HTR-8/SVneo (cell line): ENCODE measurements at regions not wholly inside any gene's neighbourhood (a gene's known extent, or its start where the extent isn't known, plus 50 kb on each side); places are given as distances from the start of the nearest gene placed in this dataset.

Source experiments
- DNase-seq: peaks from one replicate; pipeline ENCODE4 v3.0.0; 2011; ENCODE audit warnings: low spot score, mixed read lengths; ENCODE audit not compliant: insufficient read length
- FAIRE-seq: peaks from 2 replicates; lab custom pipeline; 2011; peaks lifted over from hg19 to GRCh38; lab: Jason Lieb, UNC

DNA sequence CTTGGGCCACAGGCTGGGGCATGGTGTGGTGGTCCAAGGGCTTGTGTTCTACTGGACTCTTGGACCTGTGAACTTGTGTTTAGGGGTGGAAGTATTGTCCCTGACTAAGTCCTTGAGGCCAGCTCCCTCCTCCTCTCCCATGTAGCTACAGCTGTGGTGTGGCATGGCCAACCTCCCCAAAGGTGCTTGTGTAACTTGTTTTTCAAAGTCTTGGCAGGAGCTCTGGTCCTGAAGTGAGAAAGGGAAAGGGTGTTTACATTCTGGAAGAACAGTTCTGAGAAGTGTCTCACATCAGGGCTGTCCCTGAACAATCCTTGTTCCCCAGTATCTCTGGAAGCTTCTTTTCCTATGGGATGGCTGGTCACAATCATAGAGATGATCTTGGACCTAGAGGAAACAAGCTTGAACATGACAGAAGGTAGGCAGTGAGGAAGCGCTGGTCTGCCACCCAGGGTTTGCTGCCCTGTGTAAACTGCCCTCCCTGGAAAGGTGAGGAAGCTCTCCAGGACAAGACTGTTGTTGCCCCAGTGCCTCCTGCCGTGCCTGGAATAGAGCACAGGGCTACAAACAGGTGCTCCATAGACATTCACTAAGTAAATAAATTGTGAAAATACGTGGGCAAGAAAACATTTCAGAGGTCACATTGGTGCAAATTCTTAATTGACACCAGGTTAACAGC is 64.6 kb upstream of the KLF9 start:
- FAIRE-seq (no peak), DNase-seq (no peak)

DNA sequence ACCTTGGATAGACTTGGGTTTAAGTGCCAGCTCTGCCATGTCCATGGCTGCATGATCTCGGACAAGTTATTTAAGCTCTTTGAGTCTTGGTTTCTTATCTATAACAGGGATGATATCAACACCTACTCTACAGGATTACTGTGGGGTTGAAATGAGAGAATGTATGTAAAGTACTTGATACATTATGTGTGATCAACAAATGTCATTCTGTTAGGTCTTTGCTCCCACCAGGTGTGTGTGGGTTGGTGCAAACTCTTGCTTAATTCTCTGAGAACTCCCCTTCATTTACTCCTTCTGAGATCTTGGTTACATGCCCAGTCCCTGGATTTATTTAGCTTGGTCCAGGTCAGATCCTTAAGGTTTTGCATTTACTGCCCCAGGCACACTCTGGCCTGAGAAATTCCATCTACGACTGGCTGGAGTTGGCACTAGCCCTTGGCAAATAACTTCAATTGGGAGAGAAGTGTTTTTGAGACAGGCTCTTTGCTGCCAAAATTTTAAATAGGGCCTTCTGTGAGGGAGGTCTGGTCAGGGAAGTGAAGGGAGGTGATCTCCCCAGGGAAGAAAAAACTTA is 63.5 kb upstream of the KLF9 start:
- DNase-seq (no peak), FAIRE-seq (no peak)

DNA sequence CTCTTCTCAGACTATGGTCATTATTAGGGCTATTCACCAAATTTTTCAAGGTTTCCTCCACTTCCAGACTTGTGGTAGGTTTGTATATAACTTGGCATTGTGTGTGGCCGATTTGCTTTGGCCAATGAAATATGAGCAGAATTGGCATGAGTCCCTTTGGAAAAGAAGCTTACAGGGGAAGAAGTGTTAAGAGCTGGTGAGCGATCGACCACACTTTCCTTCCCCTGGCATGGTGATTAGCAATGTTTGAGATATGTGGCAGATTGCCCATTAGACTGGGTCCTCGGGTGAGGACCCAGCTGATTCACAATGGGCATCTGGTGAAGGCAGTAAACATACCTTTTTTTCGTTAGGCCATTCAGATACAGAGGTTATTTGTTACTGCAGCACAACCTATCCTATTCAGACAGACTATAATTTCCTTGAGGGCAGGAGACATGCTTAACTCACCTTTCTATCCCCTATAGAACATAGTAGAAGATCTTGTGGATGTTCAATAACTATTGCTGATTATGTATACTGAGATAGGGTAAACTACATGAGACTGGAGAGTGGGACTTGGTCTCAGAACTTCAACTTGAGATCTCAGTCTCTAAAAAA is 62.8 kb upstream of the KLF9 start:
- FAIRE-seq (no peak), DNase-seq (no peak)

DNA sequence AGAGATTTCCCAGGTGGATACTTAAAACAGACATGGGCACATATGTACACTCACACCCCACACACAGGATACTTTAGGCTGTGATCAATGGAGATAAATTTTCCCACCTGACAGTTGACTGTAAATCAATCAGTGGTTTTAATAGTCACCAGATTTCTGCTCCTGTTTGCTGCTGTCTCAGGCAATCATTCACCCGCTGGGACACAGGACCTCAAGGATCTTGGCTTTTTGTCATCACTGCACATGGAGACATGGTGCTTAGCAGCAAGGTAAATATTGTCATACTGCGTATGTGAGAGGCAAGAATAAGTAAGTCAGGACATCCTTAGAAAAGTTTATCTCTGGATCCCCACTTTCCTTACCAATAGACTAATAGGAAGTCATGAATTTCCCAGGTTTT is 60.8 kb upstream of the KLF9 start:
- no peak for FAIRE-seq
- DNase-seq = no peak

DNA sequence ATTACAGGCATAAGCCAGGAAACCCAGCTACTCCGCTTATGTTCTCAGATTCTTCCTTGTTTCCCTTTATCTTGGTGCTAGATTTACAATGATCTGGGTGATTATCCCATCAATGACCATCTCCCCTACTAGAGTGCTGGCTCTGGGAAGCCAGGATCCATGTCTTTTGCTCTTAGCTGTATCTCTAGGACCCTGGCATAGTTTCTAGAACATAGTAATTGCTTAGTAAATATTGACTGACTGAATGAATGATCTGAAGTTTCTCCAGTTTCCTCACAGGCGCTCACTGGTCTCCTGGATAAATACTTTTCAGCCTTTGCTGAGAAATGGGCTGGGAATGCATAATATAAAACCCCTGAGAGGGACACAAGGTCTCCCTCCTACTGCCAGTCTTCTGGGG is 60.0 kb upstream of the KLF9 start:
- no peak for FAIRE-seq
- no peak for DNase-seq

DNA sequence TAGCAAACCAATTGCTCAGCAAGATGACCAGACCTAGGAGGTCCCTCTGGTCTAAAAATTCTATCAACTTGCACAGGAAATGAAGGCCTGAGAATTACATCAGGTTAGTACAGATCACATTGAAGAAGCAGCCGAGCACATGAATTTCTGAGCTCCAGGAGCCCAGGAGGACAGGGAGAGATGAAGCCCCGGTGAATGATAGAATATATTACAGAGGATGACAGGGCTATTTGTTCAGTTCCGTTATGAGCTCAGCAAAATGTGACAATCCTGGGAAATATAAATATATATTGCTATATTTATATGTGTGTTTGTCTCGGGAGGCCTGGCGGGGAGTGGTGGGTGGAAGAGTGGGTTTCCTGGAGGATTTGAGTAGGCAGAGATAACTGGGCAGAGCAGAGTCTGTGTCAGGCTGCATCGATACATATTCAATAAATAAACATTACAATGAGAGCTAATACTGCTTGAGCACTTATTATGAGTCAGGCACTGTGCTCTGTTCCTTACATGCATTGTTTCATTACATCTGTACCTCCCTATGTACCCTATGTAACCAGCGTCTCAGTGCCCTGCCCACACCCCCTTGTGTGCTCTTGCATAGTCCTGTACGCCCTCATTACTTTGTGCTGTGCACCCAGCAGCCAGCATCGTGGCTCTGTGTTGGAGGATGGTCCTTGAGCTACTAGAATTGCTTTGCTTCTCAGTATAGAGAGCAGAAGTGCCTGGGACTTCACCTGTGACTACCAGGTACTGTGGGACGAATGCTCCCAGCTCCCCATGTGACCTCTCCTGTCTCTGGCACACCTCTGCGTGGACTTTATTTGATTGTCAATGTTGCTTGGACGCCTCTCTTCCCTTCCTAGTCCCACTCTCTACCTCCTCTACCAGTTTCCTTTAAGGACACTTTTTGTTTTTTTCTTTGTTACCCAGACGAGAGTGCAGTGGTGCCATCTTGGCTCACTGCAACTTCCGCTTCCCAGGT is 58.1 kb upstream of the KLF9 start:
- peak; percentile 4 for FAIRE-seq

DNA sequence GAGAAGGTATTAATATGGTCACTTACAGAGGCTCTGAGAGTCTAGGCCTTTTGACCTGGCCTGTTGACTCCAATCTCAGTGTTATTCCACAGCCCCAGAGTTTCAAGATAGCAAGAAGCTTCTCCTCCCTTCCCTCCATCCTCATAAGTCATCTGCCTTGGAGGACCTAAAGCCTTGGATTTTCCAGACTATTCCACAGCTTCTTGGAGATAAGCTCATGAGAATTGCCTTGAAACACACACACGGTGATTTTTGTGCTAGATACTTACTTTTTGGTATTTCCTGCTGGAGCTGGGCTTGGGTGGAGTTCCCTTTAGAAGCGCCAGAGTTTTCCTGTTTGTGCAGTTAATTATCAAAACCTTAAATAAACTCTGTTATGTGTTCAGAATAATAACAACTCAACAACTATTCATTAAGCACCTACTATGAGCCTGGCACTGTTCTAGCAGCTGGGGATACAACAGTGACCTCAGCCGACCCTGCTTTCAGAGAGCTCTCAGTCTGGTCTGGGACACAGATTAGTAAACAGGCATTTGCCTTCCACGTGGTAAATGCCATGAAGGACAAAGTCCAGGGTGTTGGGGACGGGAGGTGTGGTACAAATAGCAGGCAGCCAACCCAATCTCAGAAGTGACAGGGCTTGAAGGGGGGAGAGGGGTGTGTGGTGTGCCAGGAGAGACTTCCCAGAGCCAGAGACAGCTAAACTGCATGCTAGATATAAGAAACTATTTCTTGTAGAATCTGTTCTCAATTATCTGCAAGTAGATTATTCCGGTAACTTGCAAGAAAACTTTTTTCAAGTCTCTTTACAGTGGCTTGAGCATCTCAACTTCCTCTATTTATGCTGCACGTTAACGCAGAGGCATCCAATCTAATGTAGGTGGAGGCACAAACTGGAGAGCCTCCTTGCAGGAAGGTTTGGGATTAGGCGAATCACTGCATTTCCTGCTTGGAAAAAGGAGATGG is 55.9 kb upstream of the KLF9 start:
- no peak for DNase-seq
- no peak for FAIRE-seq

More for the DNA sequence above, 58.1 kb upstream of the KLF9 start:
- no peak for DNase-seq

DNA sequence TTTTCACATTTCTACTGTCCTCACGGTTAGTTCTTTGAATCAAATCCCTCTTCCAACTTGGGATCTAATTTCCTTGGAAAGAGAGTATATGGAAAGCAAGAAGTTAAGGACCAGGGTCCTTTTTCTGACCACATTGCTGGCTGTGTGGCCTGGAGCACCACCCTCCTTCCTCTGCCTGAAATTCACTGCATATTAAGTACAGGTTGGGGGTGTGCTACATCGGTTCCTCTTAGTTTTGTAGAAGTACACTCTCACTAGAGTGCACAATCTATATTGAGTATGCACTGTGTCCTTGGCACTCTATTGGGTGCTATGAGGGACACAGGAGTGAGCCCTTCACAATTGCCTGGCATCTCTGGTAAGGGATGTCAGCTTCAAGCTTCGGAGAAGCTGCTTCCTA is 53.8 kb upstream of the KLF9 start:
- FAIRE-seq (no peak), DNase-seq (no peak)

DNA sequence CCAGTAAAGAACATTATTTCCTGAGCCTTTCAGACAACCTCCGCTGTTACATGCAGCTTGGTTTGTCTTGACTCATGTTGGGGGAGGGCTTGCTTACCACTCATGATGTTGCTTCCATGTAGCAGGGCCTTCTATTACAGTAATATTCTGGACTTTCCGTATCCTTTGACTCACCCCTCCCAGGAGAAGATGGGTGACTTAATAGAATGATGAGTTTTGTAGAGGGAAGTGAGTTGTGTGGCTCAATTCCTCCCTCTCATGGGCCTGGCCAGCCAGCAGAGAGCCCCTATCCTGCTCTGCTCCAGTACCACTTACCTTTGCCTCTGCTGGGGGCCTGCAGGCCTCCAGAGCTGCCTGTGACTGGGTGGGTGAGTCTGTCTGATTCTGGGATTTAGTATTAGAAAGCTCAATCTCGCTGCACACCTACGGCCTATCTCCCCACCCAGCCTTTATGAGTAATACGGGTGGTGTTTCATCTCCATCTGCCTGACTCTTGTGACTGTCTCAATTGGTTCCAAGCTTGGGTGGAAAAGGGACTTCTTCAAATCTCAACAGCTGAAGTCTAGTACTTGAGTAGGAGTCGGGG is 52.6 kb upstream of the KLF9 start:
- no peak for FAIRE-seq
- no peak for DNase-seq

DNA sequence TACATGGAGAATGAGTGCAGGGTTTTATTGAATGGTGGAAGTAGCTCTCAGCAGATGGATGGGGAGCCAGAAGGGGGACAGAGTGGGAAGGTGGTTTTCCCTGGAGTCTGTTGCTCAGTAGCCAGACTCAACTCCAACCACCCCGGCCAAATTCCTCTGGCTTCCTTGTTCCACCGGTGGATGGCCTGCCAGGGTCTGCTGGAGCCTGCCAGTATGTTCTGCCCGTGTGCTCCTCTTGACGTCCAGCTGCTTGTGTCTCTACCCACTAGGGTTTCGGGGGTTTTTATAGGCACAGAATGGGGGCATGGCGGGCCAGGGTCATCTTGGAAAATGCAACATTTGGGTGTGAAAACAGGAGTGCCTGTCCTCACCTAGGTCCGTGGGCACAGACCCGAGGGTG is 51.4 kb upstream of the KLF9 start:
- no peak for FAIRE-seq
- no peak for DNase-seq

DNA sequence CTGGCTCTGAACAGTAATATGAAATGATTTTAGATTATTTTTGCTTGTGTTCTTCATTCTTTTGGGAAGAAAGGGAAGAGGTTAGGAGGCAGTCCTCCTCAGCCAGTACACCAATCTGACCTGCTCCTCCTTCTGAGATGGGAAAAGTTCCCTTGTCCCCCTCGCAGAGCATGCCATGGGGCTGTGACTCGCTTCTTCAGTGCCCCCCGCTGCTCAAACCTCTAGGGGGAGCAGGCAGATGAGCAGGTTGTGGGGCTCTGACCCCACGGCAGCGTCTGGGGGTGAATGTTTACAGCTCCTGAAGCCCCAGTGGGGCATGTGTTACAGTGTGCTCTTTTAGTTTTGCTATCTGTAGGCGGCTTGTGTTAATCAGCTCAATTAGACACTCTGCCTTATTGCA is 50.9 kb upstream of the KLF9 start:
- DNase-seq = no peak
- no peak for FAIRE-seq
